ENCODE measurements at regions not wholly inside any gene's neighbourhood (a gene's known extent, or its start where the extent isn't known, plus 50 kb on each side); places are given as distances from the start of the nearest gene placed in this dataset.
A peak's percentile ranks its signal among the peaks of the same experiment; 100 is the strongest.
"Not testable (repeated sequence)": the region's sequence is repeated elsewhere in the genome, so short reads cannot be mapped to it uniquely, and the experiment has no call there.

- Mint-ChIP-seq H3K27ac (no peak overlapping the region), H3K4me3 (no peak overlapping the region), H3K9me3 (peaks cover 0 to 24% (median 22%) of the 10 kb centered on the region in 3 donors), H3K27me3 (no peaks in the 10 kb centered on the region), H3K4me1 (no peaks in the 10 kb centered on the region), H3K36me3 (no peaks in the 10 kb centered on the region)
- DNase-seq (no peak), ATAC-seq (replicated peaks in 1 of 4) (no peak)
- no peaks in the 10 kb centered on the region for H3K27me3 ChIP-seq (replicated peaks in 1 of 2; ENCODE audit: control insufficient read depth in 2 of 2, extremely low read depth in 1 of 2, insufficient read depth in 2 of 2, low read length in 1 of 2)
- no peaks in the 10 kb centered on the region for H3K36me3 ChIP-seq (ENCODE audit: control insufficient read depth in 2 of 2, extremely low read depth in 1 of 2, insufficient read depth in 1 of 2, low read length in 1 of 2)
- no peak overlapping the region for H3K4me3 ChIP-seq (ENCODE audit: control insufficient read depth in 1 of 2, extremely low read depth in 1 of 2, low read length in 1 of 2)
- no peak overlapping the region for H3K27ac ChIP-seq (ENCODE audit: low read length)
- no peaks in the 10 kb centered on the region for H3K4me1 ChIP-seq (ENCODE audit: control insufficient read depth in 1 of 2, extremely low read depth in 1 of 2, insufficient read depth in 2 of 2, low read length in 2 of 2)
- WGBS (ENCODE audit: insufficient coverage): no CpG with 5 or more reads among the region's 1 CpG
- POLR2A ChIA-PET: no interaction called here
- H3K9me3 ChIP-seq: no peaks in the 10 kb centered on the region
- CTCF ChIA-PET: no interaction called here
These were observed 1473.7 kb downstream of the OTOL1 start for GRCh38 chr3:162970292-162970691.

- peaks cover 0 to 17% (median 16%) of the 10 kb centered on the region in 3 donors for H3K9me3 Mint-ChIP-seq
- no peaks in the 10 kb centered on the region for H3K9me3 ChIP-seq
- ATAC-seq (replicated peaks in 1 of 4) (no peak), DNase-seq (no peak)
- no peaks in the 10 kb centered on the region for H3K4me1 ChIP-seq (ENCODE audit: control insufficient read depth in 1 of 2, extremely low read depth in 1 of 2, insufficient read depth in 2 of 2, low read length in 2 of 2)
- H3K36me3 ChIP-seq (ENCODE audit: control insufficient read depth in 2 of 2, extremely low read depth in 1 of 2, insufficient read depth in 1 of 2, low read length in 1 of 2): no peaks in the 10 kb centered on the region
- ChIA-PET POLR2A (no interaction called here), CTCF (no interaction called here)
- H3K36me3 Mint-ChIP-seq: no peaks in the 10 kb centered on the region
- no peaks in the 10 kb centered on the region for H3K27me3 ChIP-seq (replicated peaks in 1 of 2; ENCODE audit: control insufficient read depth in 2 of 2, extremely low read depth in 1 of 2, insufficient read depth in 2 of 2, low read length in 1 of 2)
- H3K27ac ChIP-seq (ENCODE audit: low read length): no peak overlapping the region
- H3K4me3 ChIP-seq (ENCODE audit: control insufficient read depth in 1 of 2, extremely low read depth in 1 of 2, low read length in 1 of 2): no peak overlapping the region
- H3K4me3 Mint-ChIP-seq: no peak overlapping the region
- H3K27ac Mint-ChIP-seq: no peak overlapping the region
- H3K4me1 Mint-ChIP-seq: no peaks in the 10 kb centered on the region
- WGBS (ENCODE audit: insufficient coverage): 88% methylated on average over 2 of the region's 2 CpGs
- H3K27me3 Mint-ChIP-seq: no peaks in the 10 kb centered on the region
These were observed 1475.1 kb downstream of the OTOL1 start for GRCh38 chr3:162971715-162972114.

DNA sequence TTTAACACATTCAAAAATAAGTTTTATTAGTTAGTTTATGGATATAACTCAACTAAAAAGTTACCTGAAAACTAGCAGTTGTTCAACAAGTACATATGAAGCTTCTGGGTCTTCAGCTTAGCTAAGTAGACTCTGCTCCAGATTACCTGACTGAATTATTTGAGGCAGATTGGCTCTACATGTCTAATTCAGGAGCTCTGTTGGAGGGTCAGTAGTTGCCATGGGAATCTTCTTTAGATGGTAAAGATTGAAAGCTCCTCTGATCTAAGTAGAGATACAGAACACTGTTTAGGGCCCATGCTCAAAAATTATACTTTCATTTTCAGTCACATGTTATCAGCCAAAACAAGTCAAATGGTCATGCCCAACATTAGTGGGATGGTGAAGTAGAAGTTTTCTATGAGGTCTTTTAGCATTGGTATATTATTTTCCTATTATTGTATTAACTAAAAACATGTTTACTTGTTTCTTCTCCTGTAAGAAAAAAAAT lies 1476.9 kb downstream of the OTOL1 start:
- H3K27ac ChIP-seq (ENCODE audit: low read length): no peak overlapping the region
- CTCF ChIA-PET: no interaction called here
- no peaks in the 10 kb centered on the region for H3K4me1 ChIP-seq (ENCODE audit: control insufficient read depth in 1 of 2, extremely low read depth in 1 of 2, insufficient read depth in 2 of 2, low read length in 2 of 2)
- H3K27me3 ChIP-seq (replicated peaks in 1 of 2; ENCODE audit: control insufficient read depth in 2 of 2, extremely low read depth in 1 of 2, insufficient read depth in 2 of 2, low read length in 1 of 2): no peaks in the 10 kb centered on the region
- H3K9me3 Mint-ChIP-seq: peaks cover 0 to 6% (median 5%) of the 10 kb centered on the region in 3 donors
- H3K9me3 ChIP-seq: no peaks in the 10 kb centered on the region
- POLR2A ChIA-PET: no interaction called here
- H3K27ac Mint-ChIP-seq: no peak overlapping the region
- H3K4me1 Mint-ChIP-seq: no peaks in the 10 kb centered on the region
- no peak overlapping the region for H3K4me3 Mint-ChIP-seq
- no peaks in the 10 kb centered on the region for H3K36me3 Mint-ChIP-seq
- no peaks in the 10 kb centered on the region for H3K27me3 Mint-ChIP-seq
- no peak overlapping the region for H3K4me3 ChIP-seq (ENCODE audit: control insufficient read depth in 1 of 2, extremely low read depth in 1 of 2, low read length in 1 of 2)
- DNase-seq: no peak
- no peak for ATAC-seq (replicated peaks in 1 of 4)
- H3K36me3 ChIP-seq (ENCODE audit: control insufficient read depth in 2 of 2, extremely low read depth in 1 of 2, insufficient read depth in 1 of 2, low read length in 1 of 2): no peaks in the 10 kb centered on the region

DNA sequence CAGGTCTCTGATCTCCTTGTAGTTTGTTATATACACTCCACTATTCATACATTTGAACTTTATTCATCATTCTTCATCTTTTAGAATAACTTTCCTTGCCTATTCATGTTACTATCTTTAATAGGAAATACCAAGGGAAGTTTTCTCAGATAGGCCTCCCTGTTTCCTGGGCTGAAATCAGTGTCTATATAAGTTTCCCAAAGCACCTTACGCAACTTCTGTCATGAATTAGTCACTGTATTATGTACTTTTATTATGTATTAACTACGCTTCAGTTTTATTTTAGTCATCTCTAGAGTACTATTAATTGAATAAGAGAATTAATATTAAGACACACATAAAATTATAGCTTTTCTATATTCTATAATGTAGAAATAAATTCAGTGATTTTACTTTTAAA lies 1481.5 kb downstream of the OTOL1 start:
- H3K27ac ChIP-seq (ENCODE audit: low read length): no peak overlapping the region
- Mint-ChIP-seq H3K4me1 (no peaks in the 10 kb centered on the region), H3K27me3 (no peaks in the 10 kb centered on the region), H3K9me3 (peaks cover 5 to 7% (median 6%) of the 10 kb centered on the region in 3 donors), H3K27ac (no peak overlapping the region), H3K36me3 (no peaks in the 10 kb centered on the region), H3K4me3 (no peak overlapping the region)
- no peaks in the 10 kb centered on the region for H3K27me3 ChIP-seq (replicated peaks in 1 of 2; ENCODE audit: control insufficient read depth in 2 of 2, extremely low read depth in 1 of 2, insufficient read depth in 2 of 2, low read length in 1 of 2)
- CTCF ChIA-PET: no interaction called here
- no peak for ATAC-seq (replicated peaks in 1 of 4)
- WGBS (ENCODE audit: insufficient coverage): no CpG with 5 or more reads among the region's 2 CpGs
- no peaks in the 10 kb centered on the region for H3K4me1 ChIP-seq (ENCODE audit: control insufficient read depth in 1 of 2, extremely low read depth in 1 of 2, insufficient read depth in 2 of 2, low read length in 2 of 2)
- H3K4me3 ChIP-seq (ENCODE audit: control insufficient read depth in 1 of 2, extremely low read depth in 1 of 2, low read length in 1 of 2): no peak overlapping the region
- POLR2A ChIA-PET: no interaction called here
- no peaks in the 10 kb centered on the region for H3K36me3 ChIP-seq (ENCODE audit: control insufficient read depth in 2 of 2, extremely low read depth in 1 of 2, insufficient read depth in 1 of 2, low read length in 1 of 2)
- no peaks in the 10 kb centered on the region for H3K9me3 ChIP-seq
- no peak for DNase-seq

DNA sequence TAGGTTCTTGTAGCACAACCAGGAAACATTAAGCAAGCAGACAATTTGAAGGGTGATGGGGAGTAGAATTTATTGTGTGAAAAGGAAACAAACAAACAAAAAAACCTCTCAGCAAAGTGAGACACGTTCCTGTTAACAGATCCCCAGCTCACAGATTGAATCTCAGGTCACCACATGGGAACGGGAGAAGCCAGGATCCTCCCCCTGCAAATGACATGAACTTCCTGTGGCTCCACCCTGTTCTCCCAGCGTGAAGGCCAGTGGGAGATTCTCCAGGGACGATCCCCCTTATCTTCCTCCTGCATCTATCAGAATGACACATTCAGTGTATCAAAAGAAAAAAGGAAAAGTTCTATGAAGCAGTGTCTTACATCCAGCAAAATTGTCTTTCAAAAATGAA lies 1488.1 kb downstream of the OTOL1 start:
- H3K4me1 ChIP-seq (ENCODE audit: control insufficient read depth in 1 of 2, extremely low read depth in 1 of 2, insufficient read depth in 2 of 2, low read length in 2 of 2): no peaks in the 10 kb centered on the region
- DNase-seq (no peak), ATAC-seq (replicated peaks in 1 of 4) (no peak)
- POLR2A ChIA-PET: no interaction called here
- no peaks in the 10 kb centered on the region for H3K36me3 ChIP-seq (ENCODE audit: control insufficient read depth in 2 of 2, extremely low read depth in 1 of 2, insufficient read depth in 1 of 2, low read length in 1 of 2)
- H3K4me1 Mint-ChIP-seq: no peaks in the 10 kb centered on the region
- no peak overlapping the region for H3K4me3 ChIP-seq (ENCODE audit: control insufficient read depth in 1 of 2, extremely low read depth in 1 of 2, low read length in 1 of 2)
- no peak overlapping the region for H3K4me3 Mint-ChIP-seq
- no peaks in the 10 kb centered on the region for H3K27me3 ChIP-seq (replicated peaks in 1 of 2; ENCODE audit: control insufficient read depth in 2 of 2, extremely low read depth in 1 of 2, insufficient read depth in 2 of 2, low read length in 1 of 2)
- H3K27ac Mint-ChIP-seq: no peak overlapping the region
- CTCF ChIA-PET: no interaction called here
- H3K36me3 Mint-ChIP-seq: no peaks in the 10 kb centered on the region
- WGBS (ENCODE audit: insufficient coverage): 31% methylated on average over 2 of the region's 4 CpGs
- H3K9me3 Mint-ChIP-seq: peaks cover 15 to 32% (median 20%) of the 10 kb centered on the region in 3 donors
- no peak overlapping the region for H3K27ac ChIP-seq (ENCODE audit: low read length)
- no peaks in the 10 kb centered on the region for H3K9me3 ChIP-seq
- no peaks in the 10 kb centered on the region for H3K27me3 Mint-ChIP-seq

DNA sequence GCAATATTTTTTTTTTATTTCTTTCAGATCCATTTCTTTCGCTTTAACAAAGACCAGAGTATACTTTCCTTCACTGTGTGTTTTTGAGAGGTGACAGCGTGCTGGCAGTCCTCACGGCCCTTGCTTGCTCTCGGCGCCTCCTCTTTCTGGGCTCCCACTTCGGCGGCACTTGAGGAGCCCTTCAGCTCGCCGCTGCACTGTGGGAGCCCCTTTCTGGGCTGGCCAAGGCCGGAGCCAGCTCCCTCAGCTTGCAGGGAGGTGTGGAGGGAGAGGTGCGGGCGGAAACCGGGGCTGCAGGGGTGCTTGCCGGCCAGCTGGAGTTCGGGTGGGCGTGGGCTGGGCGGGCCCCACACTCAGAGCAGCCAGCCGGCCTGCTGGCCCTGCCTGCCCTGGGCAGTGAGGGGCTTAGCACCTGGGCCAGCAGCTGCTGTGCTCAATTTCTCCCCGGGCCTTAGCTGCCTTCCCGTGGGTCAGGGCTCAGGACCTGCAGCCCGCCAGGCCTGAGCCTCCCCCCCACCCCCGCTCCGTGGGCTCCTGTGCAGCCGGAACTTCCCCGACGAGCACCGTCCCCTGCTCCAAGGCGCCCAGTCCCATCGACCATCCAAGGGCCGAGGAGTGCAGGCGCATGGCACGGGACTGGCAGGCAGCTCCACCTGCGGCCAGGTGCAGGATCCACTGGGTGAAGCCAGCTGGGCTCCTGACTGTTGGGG lies 1490.6 kb downstream of the OTOL1 start:
- CTCF ChIA-PET; H3K27me3 Mint-ChIP-seq; H3K36me3 Mint-ChIP-seq; ATAC-seq (replicated peaks in 1 of 4); H3K27me3 ChIP-seq (replicated peaks in 1 of 2; ENCODE audit: control insufficient read depth in 2 of 2, extremely low read depth in 1 of 2, insufficient read depth in 2 of 2, low read length in 1 of 2); H3K9me3 ChIP-seq; H3K4me3 Mint-ChIP-seq; H3K4me3 ChIP-seq (ENCODE audit: control insufficient read depth in 1 of 2, extremely low read depth in 1 of 2, low read length in 1 of 2); H3K4me1 ChIP-seq (ENCODE audit: control insufficient read depth in 1 of 2, extremely low read depth in 1 of 2, insufficient read depth in 2 of 2, low read length in 2 of 2); POLR2A ChIA-PET; H3K36me3 ChIP-seq (ENCODE audit: control insufficient read depth in 2 of 2, extremely low read depth in 1 of 2, insufficient read depth in 1 of 2, low read length in 1 of 2); H3K4me1 Mint-ChIP-seq; H3K27ac Mint-ChIP-seq; H3K27ac ChIP-seq (ENCODE audit: low read length): not testable (repeated sequence)
- peaks cover 12 to 28% (median 15%) of the 10 kb centered on the region in 3 donors for H3K9me3 Mint-ChIP-seq
- 86% methylated on average over 24 of the region's 33 CpGs for WGBS (ENCODE audit: insufficient coverage)
- peak in 1 of 35 experiments; percentile 4 for DNase-seq

DNA sequence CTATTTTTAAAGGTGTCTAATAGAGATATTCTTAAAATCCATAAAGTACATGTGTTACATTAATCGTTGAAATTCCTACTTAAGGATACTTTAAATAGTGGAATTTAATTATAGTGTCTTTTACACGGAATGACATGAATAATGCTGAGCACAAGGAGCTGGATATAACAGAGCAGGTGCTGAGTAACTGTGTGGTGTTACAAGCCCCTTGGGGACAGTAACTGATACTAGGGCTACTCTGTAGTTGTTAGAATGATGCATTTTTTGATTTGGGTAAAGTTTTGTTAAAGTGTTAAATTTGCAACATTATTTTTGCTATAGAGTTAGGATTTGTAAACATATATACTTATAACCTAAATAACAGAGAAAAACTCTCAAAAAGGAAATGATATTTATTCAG lies 1496.1 kb downstream of the OTOL1 start:
- no peak overlapping the region for H3K27ac ChIP-seq (ENCODE audit: low read length)
- WGBS (ENCODE audit: insufficient coverage): no CpG with 5 or more reads among the region's 2 CpGs
- Mint-ChIP-seq H3K27me3 (no peaks in the 10 kb centered on the region), H3K36me3 (no peaks in the 10 kb centered on the region), H3K27ac (no peak overlapping the region), H3K4me3 (no peak overlapping the region), H3K4me1 (no peaks in the 10 kb centered on the region), H3K9me3 (peaks cover 7 to 20% (median 15%) of the 10 kb centered on the region in 3 donors)
- ChIA-PET CTCF (no interaction called here), POLR2A (no interaction called here)
- H3K4me3 ChIP-seq (ENCODE audit: control insufficient read depth in 1 of 2, extremely low read depth in 1 of 2, low read length in 1 of 2): no peak overlapping the region
- no peaks in the 10 kb centered on the region for H3K9me3 ChIP-seq
- no peaks in the 10 kb centered on the region for H3K36me3 ChIP-seq (ENCODE audit: control insufficient read depth in 2 of 2, extremely low read depth in 1 of 2, insufficient read depth in 1 of 2, low read length in 1 of 2)
- no peaks in the 10 kb centered on the region for H3K27me3 ChIP-seq (replicated peaks in 1 of 2; ENCODE audit: control insufficient read depth in 2 of 2, extremely low read depth in 1 of 2, insufficient read depth in 2 of 2, low read length in 1 of 2)
- no peak for DNase-seq
- ATAC-seq (replicated peaks in 1 of 4): no peak
- H3K4me1 ChIP-seq (ENCODE audit: control insufficient read depth in 1 of 2, extremely low read depth in 1 of 2, insufficient read depth in 2 of 2, low read length in 2 of 2): no peaks in the 10 kb centered on the region

All from T-cell (primary cell).